Superior temporal gyrus (tissue), 1 donor: ENCODE measurements at regions not wholly inside any gene's neighbourhood (a gene's known extent, or its start where the extent isn't known, plus 50 kb on each side); places are given as distances from the start of the nearest gene placed in this dataset.

Experiments
- DNase-seq: peaks from one replicate; pipeline ENCODE4 v3.0.0-alpha.2; 2016; ENCODE audit errors: extremely low spot score

DNA sequence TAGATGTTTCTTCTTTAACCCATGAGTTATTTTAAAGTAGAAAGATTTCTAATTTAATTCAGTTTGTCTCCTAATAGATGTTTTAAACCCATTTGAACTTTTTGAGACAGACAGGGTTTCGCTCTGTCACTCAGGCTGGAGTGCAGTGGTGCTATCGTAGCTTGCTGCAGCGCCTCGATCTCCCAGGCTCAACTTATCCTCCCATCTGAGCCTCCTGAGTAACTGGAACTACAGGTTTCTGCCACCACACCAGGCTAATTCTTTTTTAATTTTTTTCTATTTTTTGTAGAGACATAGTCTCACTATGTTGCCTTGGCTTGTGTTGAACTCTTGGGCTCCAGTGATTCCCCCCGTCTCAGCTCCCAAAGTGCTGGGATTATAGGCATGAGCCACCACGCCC lies 53.0 kb upstream of the RAB18 start:
- no peak for DNase-seq

DNA sequence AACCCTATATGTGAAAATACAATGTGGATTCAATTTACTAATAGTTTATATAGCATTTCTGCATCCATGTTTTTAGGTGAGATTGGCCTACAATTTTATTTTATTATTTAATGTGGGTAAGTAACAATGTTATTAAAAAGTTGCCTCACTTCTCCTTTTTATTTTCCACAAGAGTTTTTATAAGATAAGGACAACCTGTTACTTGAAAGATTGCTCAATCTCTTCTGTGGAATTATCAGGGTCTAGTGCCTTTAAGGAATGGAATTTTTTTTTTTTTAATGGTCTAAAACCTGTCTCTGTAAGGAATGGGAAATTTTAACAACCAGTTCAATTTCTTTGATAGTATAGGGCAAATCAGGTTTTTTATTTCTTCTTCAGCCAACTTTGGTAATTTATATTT lies 53.9 kb upstream of the RAB18 start:
- DNase-seq, result no peak

DNA sequence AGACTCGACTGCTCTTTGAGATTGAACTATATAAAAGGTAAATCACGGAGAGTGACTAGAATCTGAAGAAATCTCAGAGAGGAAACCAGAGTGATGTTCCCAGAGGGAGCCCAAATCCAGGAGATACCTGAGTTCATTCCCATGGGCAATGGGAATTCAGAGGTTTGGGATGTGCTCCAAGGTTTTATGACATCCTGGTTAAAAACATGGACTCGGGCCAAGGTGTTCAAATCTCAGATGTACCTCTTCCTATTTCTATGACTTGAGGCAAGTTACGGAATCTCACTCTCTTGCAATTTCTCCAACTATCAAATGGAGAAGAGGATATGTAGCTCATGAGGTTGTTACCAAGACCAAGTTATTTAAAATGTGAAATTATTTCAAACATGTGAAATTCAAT lies 54.5 kb upstream of the RAB18 start:
- no peak for DNase-seq

DNA sequence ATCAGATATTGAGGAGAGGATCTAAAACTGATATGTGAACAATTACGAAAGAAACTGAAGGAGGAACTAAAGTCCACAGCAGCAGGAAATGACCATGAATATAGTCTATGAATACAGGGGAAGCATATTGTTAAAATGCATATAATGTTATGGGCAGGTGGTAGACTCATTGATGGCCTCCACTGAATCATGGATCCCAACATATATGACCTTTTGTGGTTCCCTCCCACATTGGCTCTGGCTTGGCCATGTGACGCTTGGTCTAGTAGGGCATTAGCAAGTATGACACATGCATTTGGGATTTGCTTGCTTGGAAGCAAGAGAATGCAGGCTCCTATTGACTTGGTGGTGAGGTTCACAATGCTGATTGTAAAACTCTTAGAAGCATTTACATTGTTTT lies 55.2 kb upstream of the RAB18 start:
- no peak for DNase-seq

DNA sequence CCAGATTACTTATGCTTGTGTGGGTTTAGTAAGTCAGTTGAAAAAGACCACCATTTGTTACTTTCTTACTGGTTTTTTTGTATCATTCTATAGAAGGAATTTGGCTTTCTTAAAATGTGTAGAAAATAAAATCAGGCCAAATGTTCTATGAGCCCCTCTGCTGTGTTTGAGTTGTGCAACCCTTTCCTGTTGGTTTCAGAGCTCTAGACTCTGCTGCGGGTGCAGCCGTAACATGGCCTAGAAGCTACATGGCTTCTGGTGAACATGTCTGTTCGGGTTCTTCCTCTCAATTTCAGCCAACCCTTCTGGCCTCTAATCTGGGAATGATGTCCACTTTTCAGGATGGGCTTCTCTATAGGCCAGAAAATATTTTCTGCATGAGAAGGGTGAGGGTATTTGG lies 56.6 kb upstream of the RAB18 start:
- DNase-seq, result no peak

DNA sequence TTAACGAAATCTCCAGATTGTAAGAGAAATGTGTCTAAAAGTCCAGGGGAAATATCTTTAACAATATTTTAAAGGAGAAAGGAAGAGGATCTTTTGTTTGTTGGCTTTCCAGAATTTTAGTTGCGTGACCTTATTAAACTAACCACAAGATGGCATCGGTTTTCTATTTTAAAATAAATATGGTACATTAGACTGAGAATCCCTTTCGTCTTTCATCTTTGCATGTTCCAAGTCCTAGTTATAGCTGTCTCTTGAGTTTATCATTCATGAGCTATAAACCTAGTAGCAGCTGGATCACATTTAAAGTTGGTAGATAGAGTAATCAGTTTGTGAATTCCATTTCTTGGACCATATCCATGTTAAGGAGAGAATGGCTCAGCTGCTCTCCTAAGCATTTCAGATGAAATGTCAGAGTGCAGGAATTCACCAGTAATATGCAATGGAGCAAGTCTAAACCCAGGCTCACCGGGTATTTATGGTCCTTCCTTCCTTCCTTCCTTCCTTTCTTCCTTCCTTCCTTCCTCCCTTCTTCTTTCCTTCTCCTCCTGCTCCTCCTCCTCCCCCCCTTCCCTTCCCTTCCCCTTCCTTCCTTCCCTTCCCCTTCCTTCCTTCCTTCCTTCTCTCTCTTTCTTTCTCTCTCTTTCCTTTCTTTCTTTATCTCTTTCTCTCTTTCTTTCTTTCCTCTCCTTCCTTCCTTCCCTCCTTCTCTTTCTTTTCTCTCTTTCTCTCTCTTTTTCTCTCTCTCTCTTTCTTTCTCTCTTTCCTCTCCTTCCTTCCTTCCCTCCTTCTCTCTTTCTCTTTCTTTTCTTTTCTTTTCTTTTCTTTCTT lies 57.8 kb upstream of the RAB18 start:
- peak; percentile 73 for DNase-seq

DNA sequence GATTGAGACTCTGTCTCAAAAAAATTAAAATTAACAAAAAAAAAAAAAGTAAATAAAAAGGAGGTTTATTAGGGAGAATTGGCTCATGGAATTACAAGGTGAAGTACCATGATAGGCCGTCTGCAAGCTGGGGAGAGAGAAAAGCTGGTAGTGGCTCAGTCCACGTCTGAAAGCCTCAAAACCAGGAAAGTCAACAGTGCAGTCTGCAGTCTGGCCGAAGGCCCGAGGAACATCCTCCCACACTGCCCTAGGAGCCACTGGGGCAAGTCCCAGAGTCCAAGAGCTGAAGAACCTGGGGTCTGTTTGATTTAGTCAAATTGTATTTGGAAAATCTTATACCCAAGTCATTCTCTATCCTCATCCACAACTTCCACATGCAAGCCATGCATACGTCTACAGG lies 59.0 kb upstream of the RAB18 start:
- no peak for DNase-seq

DNA sequence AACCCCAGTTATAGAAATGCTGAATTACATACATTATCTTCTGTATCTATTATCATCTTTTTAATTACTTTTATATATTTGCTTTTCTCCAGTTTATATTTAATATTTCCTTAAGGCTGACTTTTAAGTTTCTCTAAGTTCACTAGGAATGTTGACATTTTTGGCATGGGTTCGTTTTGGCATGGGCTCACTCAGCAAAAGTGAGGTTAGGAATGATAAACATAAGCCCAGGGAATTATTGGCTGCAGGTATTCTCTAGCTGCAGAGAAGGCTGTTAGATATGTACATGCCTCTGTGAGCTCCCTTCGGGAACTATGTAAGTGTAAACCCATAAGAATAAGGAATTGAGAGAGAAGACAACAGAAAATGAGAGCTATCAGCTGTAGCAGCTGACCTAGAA lies 63.6 kb upstream of the RAB18 start:
- DNase-seq, result no peak

DNA sequence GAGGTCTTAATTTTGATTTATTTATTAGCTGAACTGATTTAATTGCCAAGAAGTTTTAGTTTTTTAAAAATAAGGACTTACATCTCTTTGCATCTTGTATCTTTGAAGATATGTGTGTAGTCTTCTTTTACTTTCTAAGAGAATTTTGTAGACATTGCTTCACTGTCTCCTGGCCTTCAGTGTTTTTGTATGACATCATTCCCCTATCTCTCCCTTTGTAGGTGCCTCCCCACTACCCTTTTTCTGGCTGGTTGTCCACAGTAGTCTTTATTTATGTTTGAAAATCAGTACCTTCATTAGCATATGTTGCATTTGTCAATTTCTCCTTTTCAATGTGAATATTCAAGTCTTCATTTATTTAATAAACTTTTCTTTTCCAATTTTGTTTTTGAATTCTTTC lies 64.1 kb upstream of the RAB18 start:
- no peak for DNase-seq

DNA sequence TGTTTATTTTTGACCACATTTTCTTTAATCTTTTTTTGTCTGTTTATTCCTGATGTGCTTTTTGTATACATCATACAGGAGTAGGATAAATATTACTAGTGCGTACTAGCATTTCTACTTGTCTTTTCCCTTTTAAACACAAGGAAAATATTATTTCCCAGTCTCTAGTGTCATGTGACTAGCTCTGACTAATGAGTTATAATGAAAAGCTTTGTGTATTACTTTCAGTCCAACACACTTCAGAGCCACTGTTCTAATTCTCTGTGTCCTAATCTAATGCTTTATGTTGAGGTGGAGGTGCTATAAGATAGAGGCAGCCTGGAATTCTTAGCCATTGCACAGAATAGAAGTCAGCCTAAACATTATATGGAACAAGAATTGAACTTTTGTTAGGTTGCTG lies 65.0 kb upstream of the RAB18 start:
- peak; percentile 35 for DNase-seq

DNA sequence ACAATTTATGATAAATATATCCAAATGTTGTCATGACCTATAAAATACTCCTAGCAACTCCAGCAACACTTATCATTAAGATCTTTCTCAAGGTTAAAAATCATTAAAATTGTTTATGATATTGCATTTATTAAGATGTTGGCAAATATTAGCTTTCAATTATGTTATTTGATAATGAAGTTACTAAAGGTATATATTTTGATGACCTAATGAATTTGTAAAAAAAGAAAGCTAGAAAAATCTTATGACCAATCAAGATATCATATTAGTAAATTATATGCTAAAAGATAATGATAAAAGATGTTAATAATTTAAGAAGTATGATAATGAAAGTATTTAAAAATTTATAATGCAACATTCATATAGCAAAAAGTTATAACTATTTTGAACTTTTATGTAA lies 66.3 kb upstream of the RAB18 start:
- no peak for DNase-seq

DNA sequence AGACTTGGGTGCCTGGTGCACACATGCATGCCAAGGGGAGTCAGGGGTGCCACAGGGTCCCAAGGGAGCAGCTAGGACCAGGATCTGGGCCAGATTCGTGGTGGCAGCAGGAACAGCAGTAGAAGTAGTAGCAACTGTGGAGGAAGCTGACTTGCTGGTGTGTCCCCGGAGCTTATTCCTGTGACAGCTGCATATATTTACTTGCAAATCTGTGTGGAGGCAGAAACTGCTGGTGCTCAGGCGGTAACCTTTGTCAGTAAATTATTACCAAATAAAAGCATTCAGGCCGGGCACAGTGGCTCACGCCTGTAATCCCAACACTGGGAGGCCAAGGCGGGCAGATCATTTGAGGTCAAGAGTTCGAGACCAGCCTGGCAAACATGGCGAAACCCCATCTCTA lies 67.4 kb upstream of the RAB18 start:
- no peak for DNase-seq

DNA sequence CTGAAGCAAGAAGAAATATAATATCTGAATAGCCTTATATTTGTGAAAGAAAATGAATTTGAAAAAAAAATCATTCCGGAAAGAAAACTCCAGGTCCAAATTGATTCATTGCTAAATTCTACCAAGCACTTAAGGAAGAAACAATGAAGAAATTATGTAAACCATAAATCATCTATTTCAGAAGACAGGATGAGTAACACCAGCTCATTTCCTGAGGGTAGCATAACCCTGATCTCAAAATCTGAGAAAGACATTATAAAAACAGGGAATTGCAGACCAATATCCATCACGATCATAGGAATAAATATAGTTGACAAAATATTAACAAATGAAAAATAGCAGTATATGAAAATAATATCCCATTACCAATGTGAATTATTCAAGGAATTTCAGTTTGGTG lies 70.1 kb upstream of the RAB18 start:
- no peak for DNase-seq

DNA sequence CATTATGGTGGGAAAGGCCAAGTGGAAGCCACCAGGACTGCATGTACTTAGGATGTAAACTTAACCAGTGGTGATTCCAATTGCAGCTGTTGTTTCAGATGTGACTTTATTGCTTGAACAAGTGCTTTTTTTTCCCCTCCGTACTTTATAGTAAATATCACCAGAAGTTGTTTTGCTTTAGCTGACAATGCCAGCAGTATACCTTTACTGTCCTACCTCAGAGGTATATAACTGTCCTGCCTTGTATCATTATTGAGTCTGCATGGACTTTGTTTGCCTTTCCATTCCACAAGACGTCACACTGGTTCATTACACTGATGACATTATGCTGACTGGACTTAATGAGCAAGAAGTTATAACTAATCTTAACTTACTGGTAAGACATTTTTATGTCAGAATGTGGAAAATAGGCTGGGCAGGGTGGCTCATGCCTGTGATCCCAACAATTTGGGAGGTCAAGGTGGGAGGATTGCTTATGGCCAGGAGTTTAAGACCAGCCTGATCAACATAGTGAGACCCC lies 77.1 kb upstream of the RAB18 start:
- no peak for DNase-seq

DNA sequence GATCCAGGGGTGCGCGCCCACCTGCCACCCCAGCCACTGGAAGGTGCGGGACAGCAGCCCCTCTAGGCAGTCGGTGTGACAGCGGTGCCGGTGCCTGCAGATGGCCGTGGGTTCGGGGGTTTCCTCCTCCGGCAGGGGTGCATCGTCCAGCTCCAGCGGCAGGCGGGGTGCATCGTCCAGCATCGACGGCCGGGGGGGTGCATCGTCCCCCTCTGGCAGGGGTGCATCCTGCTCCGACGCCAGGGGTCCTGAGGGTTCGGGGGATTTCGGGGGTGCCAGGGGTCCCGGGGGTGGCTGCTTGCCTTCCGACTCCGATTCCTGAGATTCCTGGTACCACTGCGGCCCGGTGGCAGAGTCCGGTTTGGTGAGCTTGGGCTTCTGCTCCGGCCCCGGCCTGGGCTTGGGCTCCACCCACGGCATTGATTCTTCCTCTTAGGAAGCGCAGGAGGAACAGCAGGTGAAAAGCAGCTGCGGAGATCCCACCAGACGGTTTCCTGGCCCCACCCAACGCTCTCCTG lies 90.2 kb upstream of the RAB18 start:
- no peak for DNase-seq

DNA sequence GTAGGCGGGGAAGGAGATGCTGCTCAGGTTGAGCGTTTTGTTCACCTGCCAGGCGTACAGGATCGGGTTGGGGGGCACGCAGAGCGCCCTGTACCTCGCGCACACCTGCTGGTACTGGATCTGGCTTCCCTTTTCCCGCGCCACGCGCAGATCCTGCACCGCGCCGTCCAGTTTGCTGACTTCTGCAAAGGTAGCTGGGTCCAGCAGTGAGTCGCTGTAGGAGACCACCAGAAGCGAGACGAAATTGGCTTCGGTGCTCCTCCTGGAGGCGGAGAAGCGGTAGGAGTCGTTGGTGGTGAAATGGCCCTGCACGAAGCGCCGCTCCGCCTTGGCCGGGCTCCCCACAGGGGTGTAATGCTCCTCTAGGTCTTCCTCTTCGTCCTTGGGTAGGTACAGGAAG lies 90.7 kb upstream of the RAB18 start:
- no peak for DNase-seq

DNA sequence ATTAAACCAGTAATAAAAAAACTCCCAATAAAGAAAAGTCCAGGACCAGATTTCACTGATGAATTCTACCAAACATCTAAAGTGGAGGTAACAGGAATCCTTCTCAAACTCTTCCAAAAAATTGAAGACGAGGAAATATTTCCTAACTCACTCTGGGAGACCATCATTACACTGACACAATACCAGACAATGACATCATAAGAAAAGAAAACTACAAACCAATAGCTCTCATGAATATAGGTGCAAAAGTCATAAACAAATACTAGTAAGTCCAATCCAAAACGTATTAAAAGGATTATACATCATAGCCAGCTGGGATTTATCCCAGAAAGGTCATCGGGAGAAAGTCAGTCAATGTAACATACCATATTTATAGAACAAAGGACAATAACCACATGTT lies 94.0 kb upstream of the RAB18 start:
- DNase-seq, result no peak

DNA sequence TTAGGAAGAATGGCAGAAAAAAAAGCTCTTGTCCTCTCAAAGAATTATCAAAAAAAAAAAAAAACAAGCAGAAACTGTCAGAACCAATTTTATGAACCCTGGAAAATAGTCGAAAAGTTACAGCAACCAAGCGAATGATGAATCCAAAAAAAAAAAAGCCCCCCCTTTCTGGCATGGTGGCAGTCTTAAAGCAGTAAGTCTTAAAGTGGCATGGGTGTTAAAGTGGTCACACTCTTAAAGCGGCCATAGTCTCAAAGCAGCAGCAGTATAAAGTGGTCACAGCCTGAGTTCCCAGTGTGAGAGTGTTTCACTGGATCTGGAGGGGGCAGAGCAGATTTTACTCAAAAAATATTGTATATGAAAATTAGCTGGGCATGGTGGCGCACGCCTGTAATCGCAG lies 96.8 kb upstream of the RAB18 start:
- DNase-seq, result no peak

DNA sequence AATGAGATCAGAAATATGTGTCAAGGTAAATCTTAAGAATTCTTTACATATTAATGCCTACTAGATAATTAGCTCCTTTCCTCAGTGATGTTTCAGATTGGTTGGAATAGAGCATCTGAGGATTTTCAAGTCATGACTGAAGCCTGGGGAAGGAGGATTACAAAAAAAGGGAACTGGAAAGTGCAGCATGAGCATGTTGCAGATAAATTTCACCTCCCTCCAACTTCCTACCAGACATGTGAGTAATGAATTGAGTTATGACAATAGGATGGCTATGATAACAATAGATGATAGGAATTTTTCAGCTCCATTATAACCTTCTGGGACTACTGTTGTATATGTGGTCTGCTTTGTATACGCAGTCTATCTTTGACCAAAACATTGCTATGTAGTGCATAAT lies 104.2 kb upstream of the RAB18 start:
- no peak for DNase-seq

DNA sequence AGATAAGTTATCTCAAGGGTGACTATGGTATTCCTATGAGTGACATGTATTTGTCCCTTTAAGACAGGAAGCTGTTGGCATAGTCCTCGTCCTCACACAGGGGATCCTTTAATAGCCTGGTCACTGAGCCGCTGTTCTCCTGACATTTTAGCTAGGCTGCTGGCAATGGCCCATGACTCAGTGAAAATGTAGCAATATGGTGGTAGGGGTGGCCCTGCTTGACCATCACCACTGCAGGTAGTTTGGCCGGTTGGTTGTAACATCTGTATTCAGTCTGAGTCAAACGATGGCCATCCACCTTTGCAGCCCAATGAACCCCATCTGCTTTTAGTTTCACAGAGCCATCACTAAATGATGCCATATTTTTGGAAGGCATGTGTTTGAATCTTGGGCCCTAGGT lies 110.1 kb upstream of the RAB18 start:
- no peak for DNase-seq

DNA sequence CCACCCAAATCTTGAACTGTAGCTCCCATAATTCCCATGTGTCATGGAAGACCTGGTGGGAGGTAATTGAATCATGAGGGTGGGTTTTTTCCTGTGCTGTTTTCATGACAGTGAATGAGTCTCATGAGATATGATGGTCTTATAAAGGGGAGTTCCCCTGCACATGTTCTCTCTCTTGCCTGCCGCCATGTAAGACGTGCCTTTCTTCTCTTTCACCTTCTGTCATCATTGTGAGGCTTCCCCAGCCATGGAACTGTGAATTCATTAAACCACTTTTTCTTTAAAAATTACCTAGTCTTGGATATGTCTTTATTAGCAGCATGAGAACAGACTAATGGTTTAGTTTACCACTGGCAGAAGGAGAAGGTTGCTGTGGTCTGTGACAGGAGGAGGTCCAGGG lies 111.5 kb upstream of the RAB18 start:
- DNase-seq, result no peak

DNA sequence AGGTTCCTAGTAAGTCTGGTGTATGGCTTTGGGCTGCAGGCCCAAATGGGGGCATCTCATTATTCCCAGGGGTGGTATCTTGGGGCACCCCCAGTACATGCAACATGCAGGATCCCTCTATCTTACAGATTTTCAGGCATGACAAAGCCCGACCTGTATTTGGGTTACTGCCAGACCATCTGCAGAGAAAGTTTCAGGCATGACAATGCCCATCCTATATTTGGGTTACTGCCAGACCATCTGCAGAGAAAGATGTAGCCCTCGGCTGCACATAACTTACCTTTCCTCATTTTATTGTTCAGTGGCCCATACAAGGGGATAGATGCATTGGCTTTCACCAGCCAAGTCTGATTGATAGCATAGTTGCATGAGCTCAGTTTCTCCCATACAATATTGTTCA lies 112.2 kb upstream of the RAB18 start:
- no peak for DNase-seq

DNA sequence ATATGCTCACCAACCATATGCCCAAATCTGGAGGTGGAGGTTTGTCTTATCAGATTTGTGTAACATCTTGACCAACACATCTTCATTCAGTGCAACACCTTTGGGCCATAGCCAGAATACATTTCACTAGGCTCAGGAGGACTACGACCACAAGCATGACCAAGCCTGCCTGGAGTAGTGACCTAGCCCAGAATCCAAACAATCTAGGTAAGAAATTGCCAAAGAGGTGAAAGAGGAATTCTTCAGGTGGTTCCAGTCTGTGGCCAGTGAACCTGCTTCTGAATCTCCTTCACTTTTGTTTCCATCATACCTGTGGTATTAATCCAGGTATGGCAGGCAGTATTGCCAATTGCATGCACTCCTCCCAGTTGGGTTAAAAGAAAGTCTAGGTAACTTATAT lies 112.8 kb upstream of the RAB18 start:
- no peak for DNase-seq

DNA sequence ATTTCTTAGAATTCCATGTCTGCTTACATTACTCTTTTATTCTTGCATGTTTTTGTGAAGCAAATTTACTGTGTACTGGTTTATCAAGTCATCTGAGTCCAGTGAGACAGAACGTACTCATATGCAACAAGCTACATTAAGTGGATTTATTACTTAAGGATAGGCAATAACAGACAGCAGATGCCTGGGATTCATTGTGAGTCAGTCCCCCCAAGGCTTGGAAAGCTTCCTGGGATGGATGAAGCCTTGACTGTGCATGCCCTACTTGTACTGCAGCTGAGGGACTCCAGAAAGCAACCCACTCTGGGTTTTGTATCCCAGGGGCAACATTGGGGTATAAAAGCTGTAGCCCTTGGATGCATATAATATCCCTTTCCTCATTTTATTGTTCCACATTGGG lies 113.4 kb upstream of the RAB18 start:
- DNase-seq, result no peak
